ENCODE measurements at regions not wholly inside any gene's neighbourhood (a gene's known extent, or its start where the extent isn't known, plus 50 kb on each side); places are given as distances from the start of the nearest gene placed in this dataset.

DNA sequence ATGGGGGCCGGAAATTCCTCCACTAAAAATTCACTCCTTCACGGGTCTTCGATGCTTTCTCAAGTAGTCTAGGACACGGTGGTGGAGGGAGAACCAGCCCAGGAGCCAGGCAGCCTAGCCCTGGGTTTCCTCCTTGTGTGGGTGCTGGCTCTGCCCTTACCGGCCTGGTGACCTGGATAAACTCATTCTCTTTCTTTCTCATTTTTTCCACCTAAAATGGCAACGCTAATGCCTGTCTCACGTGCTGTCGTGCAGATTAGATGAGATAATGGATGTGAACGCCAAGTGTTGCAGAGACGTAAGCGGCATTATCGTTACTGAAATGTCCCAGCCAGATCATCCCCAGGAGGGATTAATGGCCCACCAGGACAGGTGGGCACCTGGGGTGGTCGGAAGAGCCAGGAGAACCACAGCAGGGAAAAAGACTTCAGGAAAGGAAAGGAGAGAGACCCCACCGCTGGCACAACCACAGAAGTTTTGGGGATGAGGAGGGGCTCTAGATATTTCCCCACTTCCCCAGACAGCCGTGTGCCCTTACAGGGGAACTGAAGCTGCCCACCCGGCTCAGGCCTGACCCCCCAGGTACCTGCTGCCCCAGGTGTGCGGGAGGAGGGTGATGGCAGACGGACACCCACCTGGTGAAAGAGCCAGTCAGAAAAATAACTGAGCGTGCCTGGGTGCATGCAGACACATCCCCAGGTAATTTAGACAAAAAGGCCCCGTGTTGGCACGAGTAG, 100.8 kb upstream of the ASAP2 start:
- DNase-seq (ENCODE audit: low read depth) = no peak

DNA sequence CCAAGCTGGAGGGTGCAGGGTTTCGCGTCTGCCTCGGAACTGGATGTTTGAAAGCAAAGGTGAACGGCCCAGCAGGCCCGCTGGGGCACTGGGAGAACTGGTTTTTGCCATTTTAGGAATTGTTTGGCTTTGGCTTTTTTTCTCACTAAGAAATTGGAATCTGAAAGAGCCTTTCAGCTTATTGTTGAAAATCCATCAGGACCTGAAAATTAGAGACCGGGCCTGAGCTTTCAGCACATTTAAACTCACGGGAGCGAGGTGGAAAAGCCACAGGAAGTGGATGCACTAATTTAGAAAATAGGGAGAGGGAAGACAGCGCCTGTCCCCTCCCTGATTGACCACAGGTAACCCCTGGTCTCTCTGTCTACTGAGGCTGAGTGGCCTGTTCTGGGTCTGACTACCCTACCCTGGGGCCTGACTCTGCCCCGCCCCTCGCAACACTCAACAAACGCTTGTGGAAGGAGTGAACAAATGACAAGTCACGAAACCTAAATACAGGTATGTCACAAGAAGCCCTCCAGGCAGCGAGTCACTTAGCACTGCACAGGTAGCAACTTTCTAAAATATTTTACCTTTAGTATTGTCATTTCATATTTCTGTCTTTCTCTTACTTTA, 100.3 kb upstream of the MBOAT2 start:
- DNase-seq (ENCODE audit: low read depth) = no peak

GRCh38 chr2:9102861-9103662, 99.6 kb upstream of the MBOAT2 start:
- DNase-seq (ENCODE audit: low read depth) = no peak

DNA sequence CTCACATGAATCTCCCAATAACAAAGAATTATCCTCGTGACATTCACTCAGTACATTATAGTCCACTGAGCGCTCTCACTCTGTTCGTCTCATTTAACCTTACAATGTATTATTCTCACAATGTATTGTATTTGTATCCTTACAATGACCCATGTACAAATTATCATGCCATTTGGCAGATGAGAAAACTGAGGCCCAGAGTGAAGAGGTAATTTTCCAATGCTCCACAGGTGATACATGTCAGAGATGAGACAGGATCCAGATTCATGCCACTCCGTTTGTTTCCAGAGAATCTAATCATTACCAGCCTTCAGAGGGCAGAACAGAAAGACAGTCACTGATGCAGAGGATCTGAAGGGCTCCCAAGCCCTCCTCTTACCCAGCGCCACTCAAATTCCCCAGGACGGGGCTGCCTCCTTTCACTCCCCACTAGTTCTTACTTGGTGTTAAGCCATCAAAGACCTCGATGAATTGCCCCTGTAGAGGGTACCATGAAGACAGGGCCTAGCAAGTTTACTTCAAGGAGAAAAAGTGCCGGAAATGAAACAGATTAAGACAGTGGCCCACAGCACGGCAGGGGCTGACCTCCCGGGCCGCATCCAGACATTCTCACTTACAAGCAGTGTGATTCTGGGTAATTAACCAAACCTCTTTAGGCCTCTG, 98.4 kb upstream of the MBOAT2 start:
- no peak for DNase-seq (ENCODE audit: low read depth)

DNA sequence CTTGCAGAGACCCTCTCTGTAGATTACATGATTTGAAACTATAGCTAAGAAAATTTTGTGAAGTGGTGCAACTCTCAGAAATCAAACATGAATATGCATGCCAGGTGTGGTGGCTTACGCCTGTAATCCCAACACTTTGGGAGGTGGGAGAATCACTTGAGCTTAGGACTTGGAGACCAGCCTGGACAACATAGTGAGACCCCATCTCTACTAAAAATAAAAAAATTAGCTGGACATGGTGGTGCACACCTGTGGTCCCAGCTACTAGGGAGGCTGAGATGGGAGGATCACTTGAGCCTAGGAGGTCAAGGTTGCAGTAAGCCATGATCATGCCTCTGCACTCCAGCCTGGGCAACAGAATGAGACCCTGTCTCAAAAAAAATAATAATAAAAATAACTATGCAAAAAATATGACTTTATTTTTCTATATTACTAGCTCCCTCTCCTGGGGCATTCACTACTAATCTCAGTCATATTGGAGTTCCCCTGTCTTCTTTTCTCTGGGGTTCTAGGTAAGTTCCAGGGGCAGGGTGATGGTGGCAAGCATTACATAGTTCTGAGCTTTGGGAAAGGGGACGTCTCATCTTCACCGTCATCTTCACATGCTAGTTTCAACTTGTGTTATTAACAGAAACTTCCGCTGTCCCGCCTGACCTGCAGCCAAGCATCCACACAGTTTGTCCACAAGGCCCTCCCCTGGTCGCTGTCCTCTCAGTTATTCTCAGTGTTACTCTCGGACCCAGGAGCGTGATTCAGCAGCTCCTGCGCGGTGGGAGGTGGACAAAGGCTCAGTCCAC, 96.8 kb upstream of the MBOAT2 start:
- no peak for DNase-seq (ENCODE audit: low read depth)

GRCh38 chr2:9099341-9099751, 95.9 kb upstream of the MBOAT2 start:
- no peak for DNase-seq (ENCODE audit: low read depth)

- DNase-seq (ENCODE audit: low read depth) = no peak
Measured at GRCh38 chr2:9097892-9098291, 94.4 kb upstream of the MBOAT2 start.

DNA sequence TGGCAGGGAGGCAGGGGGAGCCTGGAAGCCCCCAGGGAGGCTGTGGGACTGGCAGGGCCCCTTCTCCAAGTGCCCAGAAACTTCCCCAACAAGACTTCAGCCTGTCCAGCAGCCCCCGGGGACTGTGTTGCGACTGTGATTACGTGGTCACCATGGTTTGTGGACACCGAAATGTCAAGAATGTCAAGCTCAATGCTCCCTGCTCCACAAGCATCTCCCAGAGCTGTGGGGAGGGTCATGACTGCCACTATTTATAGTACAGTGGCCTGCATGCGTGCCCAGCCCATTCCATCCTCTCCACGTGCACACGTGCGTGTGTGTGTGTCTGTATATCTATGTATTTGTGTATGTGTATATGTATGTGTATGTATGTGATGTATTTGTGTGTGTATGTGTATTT, 93.8 kb upstream of the MBOAT2 start:
- DNase-seq (ENCODE audit: low read depth) = no peak

GRCh38 chr2:9096761-9097160, 93.3 kb upstream of the MBOAT2 start:
- no peak for DNase-seq (ENCODE audit: low read depth)

DNA sequence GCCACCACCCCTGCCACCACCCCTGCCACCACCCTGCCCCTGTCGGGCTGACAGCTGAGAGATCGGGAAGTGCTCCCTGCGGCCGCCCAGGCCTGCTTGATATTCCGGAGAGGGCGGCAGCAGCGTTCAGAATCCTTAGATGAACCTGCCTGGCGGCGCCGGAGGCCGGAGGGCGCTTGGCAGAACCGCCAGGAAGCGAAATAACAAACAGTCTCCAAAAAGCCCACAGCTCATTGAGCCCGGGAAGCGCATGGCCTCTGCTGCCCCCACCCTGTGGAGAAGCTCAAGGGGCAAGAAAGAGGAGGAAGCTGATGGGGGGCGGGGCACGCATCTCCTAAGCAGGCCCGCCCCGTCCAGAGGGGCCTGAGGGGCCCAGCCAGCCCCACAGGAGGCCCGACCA, 92.2 kb upstream of the MBOAT2 start:
- no peak for DNase-seq (ENCODE audit: low read depth)

DNA sequence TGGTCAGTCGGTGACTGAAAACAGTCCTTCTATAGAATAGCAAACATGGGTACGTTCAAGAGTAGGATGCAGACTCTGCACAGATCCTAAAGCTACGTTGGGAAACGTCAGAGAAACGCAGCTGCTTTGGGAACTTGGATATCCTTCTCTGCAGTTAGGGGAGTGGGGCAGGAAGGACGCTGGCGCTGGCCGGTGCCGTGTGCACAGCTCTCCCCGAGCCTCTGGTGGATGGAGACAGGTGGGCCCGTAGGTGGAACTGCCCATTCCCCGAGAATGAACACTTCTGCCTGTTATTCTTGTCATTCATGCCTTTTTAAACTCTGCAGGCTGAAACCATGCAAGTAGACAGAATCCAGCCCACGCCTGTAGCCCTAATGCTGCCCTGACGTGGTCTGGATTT, 91.7 kb upstream of the MBOAT2 start:
- no peak for DNase-seq (ENCODE audit: low read depth)

DNA sequence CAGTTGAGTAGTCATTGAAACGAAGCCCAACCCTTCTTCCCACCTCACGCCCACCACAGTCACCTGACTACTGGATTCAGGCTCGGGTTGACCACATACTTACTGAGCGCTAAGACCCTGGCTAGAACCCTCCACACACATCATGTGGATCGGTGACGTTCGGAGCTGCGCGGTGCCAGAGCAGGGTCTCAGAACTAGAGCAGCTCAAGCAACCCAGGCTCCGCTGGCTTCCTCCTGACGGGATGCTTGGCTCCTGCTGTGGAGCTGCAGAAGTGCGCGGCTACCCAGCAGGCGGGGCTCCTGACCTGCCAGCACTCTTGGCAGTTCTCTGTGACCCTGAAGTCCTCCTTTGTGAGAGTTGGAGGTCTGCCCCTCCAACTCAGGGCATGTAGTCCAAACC, 90.6 kb upstream of the MBOAT2 start:
- no peak for DNase-seq (ENCODE audit: low read depth)

DNA sequence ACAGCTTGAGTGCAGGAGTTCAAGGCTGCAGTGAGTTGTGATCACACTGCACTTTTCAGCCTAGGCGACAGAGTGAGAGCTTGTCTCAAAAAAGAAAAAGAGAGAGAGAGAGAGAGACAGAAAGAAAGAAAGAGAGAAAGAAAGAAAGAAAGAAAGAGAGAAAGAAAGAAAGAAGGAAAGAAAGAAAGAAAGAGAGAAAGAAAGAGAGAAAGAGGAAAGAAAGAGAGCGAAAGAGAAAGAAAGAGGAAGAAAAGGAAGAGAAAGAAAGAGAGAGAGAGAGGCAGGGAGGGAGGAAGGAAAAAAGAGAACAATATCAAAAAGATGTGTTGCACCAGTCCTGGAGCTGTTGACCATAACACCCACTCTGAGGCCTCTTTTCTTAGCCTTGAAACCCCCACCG, 89.8 kb upstream of the MBOAT2 start:
- no peak for DNase-seq (ENCODE audit: low read depth)

GRCh38 chr2:9092383-9093282, 89.1 kb upstream of the MBOAT2 start:
- DNase-seq (ENCODE audit: low read depth) = no peak

GRCh38 chr2:9091811-9092210, 88.3 kb upstream of the MBOAT2 start:
- no peak for DNase-seq (ENCODE audit: low read depth)

GRCh38 chr2:9089831-9090230, 86.3 kb upstream of the MBOAT2 start:
- no peak for DNase-seq (ENCODE audit: low read depth)

DNA sequence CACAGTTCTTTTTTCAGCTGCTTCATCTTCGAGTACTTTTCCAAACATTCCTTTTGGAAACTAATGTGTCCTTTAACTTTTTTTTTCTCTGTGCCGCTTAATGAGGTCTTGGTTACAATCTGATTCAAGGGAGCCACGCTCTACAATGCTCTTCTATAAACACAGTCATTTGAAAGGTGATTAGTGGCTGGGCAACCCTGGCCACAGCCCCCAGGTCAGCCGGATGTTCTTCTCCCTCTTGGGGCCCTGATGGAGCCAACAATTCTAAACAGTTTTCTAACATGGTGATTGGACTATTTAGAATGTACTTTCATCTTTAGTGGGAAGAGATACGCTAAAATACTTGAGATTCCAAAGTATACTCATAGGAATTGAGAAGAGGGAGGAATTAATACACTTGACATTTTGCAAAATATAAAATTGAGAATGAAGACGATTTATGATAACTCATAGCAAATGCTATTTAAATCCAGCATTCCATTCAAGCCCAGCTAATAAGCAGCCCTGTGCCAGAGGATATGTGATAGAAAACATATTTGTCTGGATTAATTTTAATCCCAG, 83.7 kb upstream of the MBOAT2 start:
- DNase-seq (ENCODE audit: low read depth) = no peak

GRCh38 chr2:9086465-9086864, 83.0 kb upstream of the MBOAT2 start:
- no peak for DNase-seq (ENCODE audit: low read depth)

- DNase-seq (ENCODE audit: low read depth) = no peak
Measured at GRCh38 chr2:9085353-9085752, 81.9 kb upstream of the MBOAT2 start.

- DNase-seq (ENCODE audit: low read depth) = no peak
Measured at GRCh38 chr2:9083287-9083686, 79.8 kb upstream of the MBOAT2 start.
